Ishikawa (cell line): ENCODE measurements at regions not wholly inside any gene's neighbourhood (a gene's known extent, or its start where the extent isn't known, plus 50 kb on each side); places are given as distances from the start of the nearest gene placed in this dataset.

Experiments
- MAX ChIP-seq: IDR thresholded peaks from 2 replicates; pipeline ENCODE4 v1.6.1; 2012
- NFIC ChIP-seq: IDR thresholded peaks from 2 replicates; pipeline ENCODE4 v1.6.1; 2012

DNA sequence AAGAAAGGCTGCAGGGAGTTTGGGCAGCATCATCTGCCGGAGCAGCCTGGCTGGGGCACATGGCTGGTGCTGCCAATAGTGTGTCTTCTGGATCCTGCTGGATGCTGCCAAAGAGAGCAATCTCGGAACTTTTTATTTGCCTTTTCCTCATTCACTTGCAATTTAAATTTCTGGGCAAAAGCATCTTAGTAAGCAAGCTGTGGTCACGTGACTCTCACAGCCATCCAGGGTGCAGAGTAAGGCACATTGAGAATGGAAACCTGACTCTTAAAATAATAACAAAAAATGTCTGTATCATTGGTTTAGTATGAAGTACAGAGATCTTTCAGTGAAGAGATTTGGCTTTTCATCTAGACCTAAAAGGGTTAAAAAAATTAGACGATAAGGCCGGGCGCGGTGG lies 910.3 kb downstream of the STIM2 start:
- TF ChIP-seq NFIC (no peak), MAX (no peak)
